ENCODE measurements at regions not wholly inside any gene's neighbourhood (a gene's known extent, or its start where the extent isn't known, plus 50 kb on each side); places are given as distances from the start of the nearest gene placed in this dataset.

DNA sequence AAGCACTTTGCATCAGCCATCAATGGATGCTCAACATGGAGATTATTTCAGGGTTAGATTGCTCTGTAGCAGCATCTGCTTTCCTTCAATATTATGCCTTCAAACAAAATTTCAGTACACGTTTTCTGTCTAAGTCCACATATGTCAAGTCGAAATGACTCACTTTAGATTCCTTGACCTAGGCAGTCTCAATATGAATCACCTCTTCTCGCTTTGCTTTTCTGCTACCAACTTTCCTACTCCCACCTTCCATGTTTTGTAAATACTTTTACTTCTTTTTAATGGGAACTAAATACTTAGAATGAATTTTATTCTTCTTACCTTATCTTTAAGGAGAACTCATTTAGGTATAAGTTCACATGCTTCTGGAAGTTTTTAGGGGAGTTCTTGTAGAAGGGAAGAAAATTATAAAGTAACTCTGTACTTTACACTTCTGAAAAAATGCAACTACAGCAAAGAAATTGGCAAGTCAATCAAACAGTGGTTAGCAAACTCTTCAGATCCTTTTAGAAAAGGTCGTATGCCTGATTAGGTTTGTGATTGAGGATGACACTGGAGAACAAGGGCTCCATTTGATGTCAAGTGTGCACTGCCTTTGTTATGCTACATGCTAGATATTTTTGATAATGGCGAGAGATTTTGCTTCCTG is 478.5 kb upstream of the SMARCA2 start:
- Histone ChIP-seq H3K4me1 (ENCODE audit: insufficient read depth, low read length) (no peaks in the 10 kb centered on the region), H3K27me3 (ENCODE audit: insufficient read depth, low read length, poor library complexity) (no peaks in the 10 kb centered on the region), H2AFZ (ENCODE audit: low read depth, low read length) (no peak overlapping the region), H3K4me2 (ENCODE audit: insufficient read depth, low read length) (no peak overlapping the region), H3K9ac (ENCODE audit: low read depth, low read length) (no peak overlapping the region), H4K20me1 (ENCODE audit: insufficient read depth, low read length) (no peaks in the 10 kb centered on the region), H3K9me3 (ENCODE audit: insufficient read depth, low read length, severe bottlenecking) (no peaks in the 10 kb centered on the region), H3K4me3 (ENCODE audit: low read depth in 1 of 2, low read length in 2 of 2) (no peak overlapping the region), H3K27ac (ENCODE audit: low read length) (no peak overlapping the region), H3K36me3 (ENCODE audit: insufficient read depth, low read length) (no peaks in the 10 kb centered on the region), H3K79me2 (ENCODE audit: insufficient read depth, low read length) (no peaks in the 10 kb centered on the region)
- ATAC-seq (ENCODE audit: insufficient read depth, low read depth) (no peak), DNase-seq (no peak)
- TF ChIP-seq EZH2 (IDR thresholded peaks at IDR 0.05; ENCODE audit: borderline replicate concordance, low read depth, low read length, severe bottlenecking): no peak
- TF ChIP-seq, protein P1, sequence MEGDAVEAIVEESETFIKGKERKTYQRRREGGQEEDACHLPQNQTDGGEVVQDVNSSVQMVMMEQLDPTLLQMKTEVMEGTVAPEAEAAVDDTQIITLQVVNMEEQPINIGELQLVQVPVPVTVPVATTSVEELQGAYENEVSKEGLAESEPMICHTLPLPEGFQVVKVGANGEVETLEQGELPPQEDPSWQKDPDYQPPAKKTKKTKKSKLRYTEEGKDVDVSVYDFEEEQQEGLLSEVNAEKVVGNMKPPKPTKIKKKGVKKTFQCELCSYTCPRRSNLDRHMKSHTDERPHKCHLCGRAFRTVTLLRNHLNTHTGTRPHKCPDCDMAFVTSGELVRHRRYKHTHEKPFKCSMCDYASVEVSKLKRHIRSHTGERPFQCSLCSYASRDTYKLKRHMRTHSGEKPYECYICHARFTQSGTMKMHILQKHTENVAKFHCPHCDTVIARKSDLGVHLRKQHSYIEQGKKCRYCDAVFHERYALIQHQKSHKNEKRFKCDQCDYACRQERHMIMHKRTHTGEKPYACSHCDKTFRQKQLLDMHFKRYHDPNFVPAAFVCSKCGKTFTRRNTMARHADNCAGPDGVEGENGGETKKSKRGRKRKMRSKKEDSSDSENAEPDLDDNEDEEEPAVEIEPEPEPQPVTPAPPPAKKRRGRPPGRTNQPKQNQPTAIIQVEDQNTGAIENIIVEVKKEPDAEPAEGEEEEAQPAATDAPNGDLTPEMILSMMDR (IDR thresholded peaks at IDR 0.05; ENCODE audit: borderline replicate concordance, extremely low read depth, low read length, poor library complexity, severe bottlenecking): no peak

DNA sequence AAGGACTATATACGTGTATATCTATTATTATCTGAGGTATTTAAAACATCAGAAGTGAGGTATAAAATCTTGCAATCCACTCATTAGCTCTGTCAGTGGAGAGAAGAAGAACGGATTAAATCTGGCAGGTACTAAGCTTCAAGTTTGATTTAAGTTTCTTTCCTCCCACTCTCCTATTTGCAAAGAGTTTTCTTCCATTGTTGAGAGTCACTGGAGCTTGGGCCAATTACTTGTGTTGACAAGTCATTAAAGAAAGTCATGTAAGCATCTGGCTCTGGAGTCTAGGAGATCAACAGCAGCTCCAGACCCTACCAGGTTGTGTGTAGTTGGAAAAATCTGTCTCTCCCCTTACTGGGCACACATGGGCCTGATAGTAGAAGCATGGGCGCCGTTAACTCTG is 476.8 kb upstream of the SMARCA2 start:
- H3K36me3 ChIP-seq (ENCODE audit: insufficient read depth, low read length): no peaks in the 10 kb centered on the region
- H3K4me2 ChIP-seq (ENCODE audit: insufficient read depth, low read length): no peak overlapping the region
- DNase-seq (no peak), ATAC-seq (ENCODE audit: insufficient read depth, low read depth) (no peak)
- H2AFZ ChIP-seq (ENCODE audit: low read depth, low read length): no peak overlapping the region
- no peaks in the 10 kb centered on the region for H3K9me3 ChIP-seq (ENCODE audit: insufficient read depth, low read length, severe bottlenecking)
- no peak overlapping the region for H3K9ac ChIP-seq (ENCODE audit: low read depth, low read length)
- H3K27me3 ChIP-seq (ENCODE audit: insufficient read depth, low read length, poor library complexity): no peaks in the 10 kb centered on the region
- no peak overlapping the region for H3K4me3 ChIP-seq (ENCODE audit: low read depth in 1 of 2, low read length in 2 of 2)
- no peaks in the 10 kb centered on the region for H3K79me2 ChIP-seq (ENCODE audit: insufficient read depth, low read length)
- no peaks in the 10 kb centered on the region for H4K20me1 ChIP-seq (ENCODE audit: insufficient read depth, low read length)
- no peaks in the 10 kb centered on the region for H3K4me1 ChIP-seq (ENCODE audit: insufficient read depth, low read length)
- no peak for TF ChIP-seq EZH2 (IDR thresholded peaks at IDR 0.05; ENCODE audit: borderline replicate concordance, low read depth, low read length, severe bottlenecking)
- TF ChIP-seq, protein P1 (IDR thresholded peaks at IDR 0.05; ENCODE audit: borderline replicate concordance, extremely low read depth, low read length, poor library complexity, severe bottlenecking): no peak
- no peak overlapping the region for H3K27ac ChIP-seq (ENCODE audit: low read length)

DNA sequence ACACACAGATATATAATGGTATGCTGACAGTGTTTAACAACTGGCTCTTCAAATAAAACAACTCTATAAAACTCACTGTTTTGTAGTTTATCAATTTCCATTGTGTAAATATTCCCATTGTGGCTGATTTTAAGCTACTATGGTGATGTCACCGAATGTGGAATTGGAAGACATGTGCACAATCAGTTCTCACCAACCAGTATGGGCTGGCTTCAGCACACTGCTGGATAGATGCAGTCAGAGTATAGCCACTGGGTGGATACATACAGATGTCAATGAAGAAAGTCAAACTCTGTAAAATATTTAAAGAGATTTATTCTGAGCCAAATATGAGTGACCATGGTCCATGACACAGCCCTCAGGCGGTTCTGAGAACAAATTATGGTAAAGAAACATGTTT is 475.9 kb upstream of the SMARCA2 start:
- TF ChIP-seq, protein P1 (IDR thresholded peaks at IDR 0.05; ENCODE audit: borderline replicate concordance, extremely low read depth, low read length, poor library complexity, severe bottlenecking): no peak
- TF ChIP-seq EZH2 (IDR thresholded peaks at IDR 0.05; ENCODE audit: borderline replicate concordance, low read depth, low read length, severe bottlenecking): no peak
- Histone ChIP-seq H4K20me1 (ENCODE audit: insufficient read depth, low read length) (no peaks in the 10 kb centered on the region), H2AFZ (ENCODE audit: low read depth, low read length) (no peak overlapping the region), H3K4me3 (ENCODE audit: low read depth in 1 of 2, low read length in 2 of 2) (no peak overlapping the region), H3K27ac (ENCODE audit: low read length) (no peak overlapping the region), H3K9me3 (ENCODE audit: insufficient read depth, low read length, severe bottlenecking) (no peaks in the 10 kb centered on the region), H3K4me1 (ENCODE audit: insufficient read depth, low read length) (no peaks in the 10 kb centered on the region), H3K79me2 (ENCODE audit: insufficient read depth, low read length) (no peaks in the 10 kb centered on the region), H3K27me3 (ENCODE audit: insufficient read depth, low read length, poor library complexity) (no peaks in the 10 kb centered on the region), H3K9ac (ENCODE audit: low read depth, low read length) (no peak overlapping the region), H3K36me3 (ENCODE audit: insufficient read depth, low read length) (no peaks in the 10 kb centered on the region), H3K4me2 (ENCODE audit: insufficient read depth, low read length) (no peak overlapping the region)
- DNase-seq: no peak
- no peak for ATAC-seq (ENCODE audit: insufficient read depth, low read depth)

All from DND-41 (cell line).